ENCODE measurements at regions not wholly inside any gene's neighbourhood (a gene's known extent, or its start where the extent isn't known, plus 50 kb on each side); places are given as distances from the start of the nearest gene placed in this dataset.

DNA sequence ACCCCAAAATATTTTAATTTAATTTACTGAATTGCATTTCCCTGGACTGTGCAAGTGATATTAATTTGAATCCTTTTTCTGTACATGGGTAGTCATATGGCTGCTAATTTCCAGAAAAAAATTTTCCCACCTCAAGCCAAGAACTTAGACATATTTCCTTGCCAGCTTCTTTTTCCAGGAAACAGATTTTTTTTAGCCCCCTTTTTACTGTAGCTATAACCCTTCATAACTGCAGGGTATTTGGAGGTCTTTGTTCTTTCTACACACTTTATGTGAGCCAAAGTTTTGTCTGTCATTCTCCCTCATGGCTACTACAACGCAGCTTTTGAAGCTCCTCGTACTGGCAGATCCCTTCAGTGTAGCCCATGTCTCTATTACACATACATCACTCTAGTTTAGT is 261.2 kb upstream of the PIK3R1 start (continued):
- TF ChIP-seq, protein P1, sequence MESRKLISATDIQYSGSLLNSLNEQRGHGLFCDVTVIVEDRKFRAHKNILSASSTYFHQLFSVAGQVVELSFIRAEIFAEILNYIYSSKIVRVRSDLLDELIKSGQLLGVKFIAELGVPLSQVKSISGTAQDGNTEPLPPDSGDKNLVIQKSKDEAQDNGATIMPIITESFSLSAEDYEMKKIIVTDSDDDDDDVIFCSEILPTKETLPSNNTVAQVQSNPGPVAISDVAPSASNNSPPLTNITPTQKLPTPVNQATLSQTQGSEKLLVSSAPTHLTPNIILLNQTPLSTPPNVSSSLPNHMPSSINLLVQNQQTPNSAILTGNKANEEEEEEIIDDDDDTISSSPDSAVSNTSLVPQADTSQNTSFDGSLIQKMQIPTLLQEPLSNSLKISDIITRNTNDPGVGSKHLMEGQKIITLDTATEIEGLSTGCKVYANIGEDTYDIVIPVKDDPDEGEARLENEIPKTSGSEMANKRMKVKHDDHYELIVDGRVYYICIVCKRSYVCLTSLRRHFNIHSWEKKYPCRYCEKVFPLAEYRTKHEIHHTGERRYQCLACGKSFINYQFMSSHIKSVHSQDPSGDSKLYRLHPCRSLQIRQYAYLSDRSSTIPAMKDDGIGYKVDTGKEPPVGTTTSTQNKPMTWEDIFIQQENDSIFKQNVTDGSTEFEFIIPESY (IDR thresholded peaks at IDR 0.05; ENCODE audit: extremely low read depth, insufficient replicate concordance, low read length) = no peak
- no peak for TF ChIP-seq FOSL1 (IDR thresholded peaks at IDR 0.05; ENCODE audit: low read depth)
- no peak for TF ChIP-seq POLR2AphosphoS5 (IDR thresholded peaks at IDR 0.05; ENCODE audit: low read depth, low read length)
- no peak for TF ChIP-seq YY1 (IDR thresholded peaks at IDR 0.05; ENCODE audit: extremely low read depth, insufficient replicate concordance, low read depth, low read length)
- TF ChIP-seq, protein P2, sequence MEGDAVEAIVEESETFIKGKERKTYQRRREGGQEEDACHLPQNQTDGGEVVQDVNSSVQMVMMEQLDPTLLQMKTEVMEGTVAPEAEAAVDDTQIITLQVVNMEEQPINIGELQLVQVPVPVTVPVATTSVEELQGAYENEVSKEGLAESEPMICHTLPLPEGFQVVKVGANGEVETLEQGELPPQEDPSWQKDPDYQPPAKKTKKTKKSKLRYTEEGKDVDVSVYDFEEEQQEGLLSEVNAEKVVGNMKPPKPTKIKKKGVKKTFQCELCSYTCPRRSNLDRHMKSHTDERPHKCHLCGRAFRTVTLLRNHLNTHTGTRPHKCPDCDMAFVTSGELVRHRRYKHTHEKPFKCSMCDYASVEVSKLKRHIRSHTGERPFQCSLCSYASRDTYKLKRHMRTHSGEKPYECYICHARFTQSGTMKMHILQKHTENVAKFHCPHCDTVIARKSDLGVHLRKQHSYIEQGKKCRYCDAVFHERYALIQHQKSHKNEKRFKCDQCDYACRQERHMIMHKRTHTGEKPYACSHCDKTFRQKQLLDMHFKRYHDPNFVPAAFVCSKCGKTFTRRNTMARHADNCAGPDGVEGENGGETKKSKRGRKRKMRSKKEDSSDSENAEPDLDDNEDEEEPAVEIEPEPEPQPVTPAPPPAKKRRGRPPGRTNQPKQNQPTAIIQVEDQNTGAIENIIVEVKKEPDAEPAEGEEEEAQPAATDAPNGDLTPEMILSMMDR (IDR thresholded peaks at IDR 0.05 in 2 of 3, conservative IDR thresholded peaks at IDR 0.05 in 1 of 3; ENCODE audit: borderline replicate concordance in 1 of 3, insufficient read depth in 1 of 3, low read depth in 2 of 3, low read length in 2 of 3) = no peak

DNA sequence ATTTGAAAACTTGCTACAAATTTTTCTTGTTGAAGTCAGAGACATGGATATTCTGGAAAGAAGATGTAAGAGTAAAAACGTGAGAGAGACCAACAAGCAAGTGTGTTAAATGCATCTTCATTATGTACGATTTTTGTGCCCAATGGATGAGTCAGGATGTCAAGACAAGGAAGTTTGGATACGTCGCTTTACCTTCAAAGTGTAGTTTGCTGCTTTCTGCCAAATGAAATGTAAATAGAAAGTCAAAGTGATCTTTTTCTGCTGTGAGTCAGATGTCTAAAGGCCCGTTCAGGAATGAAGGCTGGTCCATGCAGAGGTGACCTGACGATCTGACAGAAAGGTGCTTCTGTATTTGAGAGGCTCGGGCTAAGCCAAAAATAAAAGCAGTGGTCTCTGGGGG is 273.1 kb upstream of the PIK3R1 start:
- H3K4me3 ChIP-seq (replicated peaks in 1 of 2; ENCODE audit: low read depth in 1 of 2, low read length in 2 of 2) = no peak overlapping the region
- no TSS peak for BruUV-seq (replicated peaks)
- ChIA-PET POLR2A (no interaction called here), CTCF (no interaction called here), RAD21 (ENCODE audit: low non-redundant PET in 1 of 2, low total read pairs in 2 of 2, uncharacterized antibody in 2 of 2, unreplicated experiment in 2 of 2) (no interaction called here)
- intact Hi-C loops (cut with micrococcal nuclease) = no loop called here
- no peaks in the 10 kb centered on the region for H3K9me3 ChIP-seq (ENCODE audit: control insufficient read depth in 1 of 2, insufficient read depth in 1 of 2, low read depth in 1 of 2, low read length in 2 of 2)
- H3K36me3 ChIP-seq (ENCODE audit: control insufficient read depth in 1 of 2, insufficient read depth in 2 of 2, low read length in 2 of 2) = no peaks in the 10 kb centered on the region
- no peak for DNase-seq (ENCODE audit: low read depth, low spot score)
- 0 out of 2 replicates have a peak, but pooled peaks cover 14% of the 10 kb centered on the region for H3K27me3 ChIP-seq (ENCODE audit: insufficient read depth, low read length)
- no peak overlapping the region for H2AFZ ChIP-seq (ENCODE audit: low read depth, low read length, poor library complexity, severe bottlenecking)
- H3K79me2 ChIP-seq (ENCODE audit: insufficient read depth, low read length) = no peaks in the 10 kb centered on the region
- no peaks in the 10 kb centered on the region for H4K20me1 ChIP-seq (ENCODE audit: insufficient read depth)
- H3K4me1 ChIP-seq (ENCODE audit: control insufficient read depth in 1 of 2, insufficient read depth in 2 of 2, low read length in 2 of 2) = no peaks in the 10 kb centered on the region
- no peak overlapping the region for H3K4me2 ChIP-seq (ENCODE audit: low read length)
- TF ChIP-seq RAD21 (IDR thresholded peaks at IDR 0.05; ENCODE audit: low read depth) (no peak), YY1 (IDR thresholded peaks at IDR 0.05; ENCODE audit: extremely low read depth, insufficient replicate concordance, low read depth, low read length) (no peak), SIN3A (IDR thresholded peaks at IDR 0.05; ENCODE audit: low read depth) (no peak), EGR1 (IDR thresholded peaks at IDR 0.05; ENCODE audit: low read depth) (no peak), TCF7L2 (IDR thresholded peaks at IDR 0.05; ENCODE audit: borderline replicate concordance, extremely low read depth, insufficient read depth, insufficient read length) (no peak)
- H3K9ac ChIP-seq (ENCODE audit: low read length) = no peak overlapping the region
- no peak overlapping the region for H3K27ac ChIP-seq (ENCODE audit: low read depth, low read length)
- no peaks in the 10 kb centered on the region for H3K9me2 ChIP-seq (ENCODE audit: insufficient read depth)
- no peak for ATAC-seq
